ENCODE measurements at regions not wholly inside any gene's neighbourhood (a gene's known extent, or its start where the extent isn't known, plus 50 kb on each side); places are given as distances from the start of the nearest gene placed in this dataset.
"Not testable (repeated sequence)": the region's sequence is repeated elsewhere in the genome, so short reads cannot be mapped to it uniquely, and the experiment has no call there.

GRCh38 chr1:96565546-96565945, 156.0 kb upstream of the PTBP2 start:
- peak; percentile 52 for DNase-seq

GRCh38 chr1:96568639-96569038, 152.9 kb upstream of the PTBP2 start:
- no peak for DNase-seq

GRCh38 chr1:96569288-96569687, 152.3 kb upstream of the PTBP2 start:
- DNase-seq = no peak

GRCh38 chr1:96579636-96580035, 141.9 kb upstream of the PTBP2 start:
- no peak for DNase-seq

- no peak for DNase-seq
Observed at GRCh38 chr1:96580920-96581319, 140.7 kb upstream of the PTBP2 start.

- DNase-seq = no peak
Observed at GRCh38 chr1:96581772-96582171, 139.8 kb upstream of the PTBP2 start.

DNA sequence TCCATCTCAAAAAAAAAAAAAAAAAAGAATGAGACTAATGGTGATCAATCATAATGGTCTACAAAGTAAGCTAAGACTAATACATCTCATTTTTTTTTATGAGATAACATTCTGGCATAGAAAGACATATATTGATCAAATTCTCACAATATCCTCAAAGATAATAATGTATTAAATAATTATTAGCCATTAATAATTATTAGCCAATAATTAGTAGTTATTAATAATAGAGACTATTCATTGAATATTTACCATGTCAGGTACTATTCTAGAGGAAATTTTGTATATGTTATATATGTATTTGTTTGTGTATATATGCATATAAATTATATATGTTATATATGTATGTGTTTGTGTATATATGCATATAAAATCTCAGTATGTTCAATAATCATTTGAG, 137.7 kb upstream of the PTBP2 start:
- DNase-seq = no peak

DNA sequence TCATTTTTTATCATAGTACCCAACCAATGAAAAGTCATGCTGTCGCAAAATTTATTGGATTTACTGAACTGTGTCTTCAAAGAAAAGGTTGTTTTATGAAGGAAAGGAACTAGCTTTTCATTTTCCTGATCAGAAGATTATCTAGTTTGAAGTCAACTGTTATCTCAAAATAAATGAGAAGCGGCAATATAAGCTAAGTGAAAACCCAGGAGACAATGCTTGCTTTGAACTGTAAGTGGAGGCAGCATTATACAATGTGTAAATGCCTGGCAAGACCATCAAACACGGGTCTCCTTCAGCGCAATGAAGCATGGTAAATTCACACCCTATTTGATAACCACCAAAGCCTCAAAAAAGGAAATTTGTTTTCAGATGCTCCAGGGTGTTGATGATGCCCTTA, 134.4 kb upstream of the PTBP2 start:
- no peak for DNase-seq

- DNase-seq = no peak
Observed at GRCh38 chr1:96588416-96588995, 133.1 kb upstream of the PTBP2 start.

- DNase-seq = not testable (repeated sequence)
Observed at GRCh38 chr1:96595530-96595929, 126.1 kb upstream of the PTBP2 start.

- DNase-seq = peak; percentile 64
Observed at GRCh38 chr1:96596226-96596922, 125.2 kb upstream of the PTBP2 start.

GRCh38 chr1:96597218-96597617, 124.4 kb upstream of the PTBP2 start:
- no peak for DNase-seq

DNA sequence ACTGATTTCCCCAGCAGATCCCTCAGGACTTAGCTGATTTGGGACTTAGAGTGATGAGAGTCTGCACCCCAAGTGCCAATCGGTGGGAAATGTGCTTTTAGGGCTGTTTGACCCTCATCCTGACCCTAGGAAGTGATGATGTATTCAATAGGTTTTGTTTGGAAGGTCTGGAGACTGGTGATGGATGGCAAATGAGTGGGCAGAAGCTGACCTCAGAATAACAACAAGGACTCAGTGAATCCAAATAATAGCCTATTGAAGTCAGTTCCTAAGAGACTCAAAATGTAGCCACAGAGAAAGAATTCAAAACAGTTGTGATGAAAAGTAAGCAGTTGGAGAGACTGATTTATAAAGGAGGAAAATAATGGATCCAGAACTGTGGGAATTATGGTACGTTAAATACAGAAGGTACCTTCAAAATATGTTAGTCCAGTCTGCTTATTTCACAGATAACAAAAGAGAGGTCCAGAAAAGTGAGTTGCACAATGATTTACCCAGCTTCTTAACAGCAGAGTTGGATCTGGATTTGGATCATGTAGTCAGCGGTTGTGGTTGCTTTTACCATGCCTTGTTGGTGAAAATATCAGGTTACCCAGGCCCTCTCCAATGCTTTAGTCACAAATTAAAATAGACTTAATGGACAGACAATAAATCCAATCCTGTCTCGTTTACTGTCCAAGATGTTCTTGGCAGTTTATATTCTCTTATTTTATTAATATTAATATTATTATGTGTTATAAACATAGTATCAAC, 123.0 kb upstream of the PTBP2 start:
- DNase-seq = no peak

GRCh38 chr1:96604620-96605019, 117.0 kb upstream of the PTBP2 start:
- not testable (repeated sequence) for DNase-seq

- DNase-seq = not testable (repeated sequence)
Observed at GRCh38 chr1:96617375-96617774, 104.2 kb upstream of the PTBP2 start.

DNA sequence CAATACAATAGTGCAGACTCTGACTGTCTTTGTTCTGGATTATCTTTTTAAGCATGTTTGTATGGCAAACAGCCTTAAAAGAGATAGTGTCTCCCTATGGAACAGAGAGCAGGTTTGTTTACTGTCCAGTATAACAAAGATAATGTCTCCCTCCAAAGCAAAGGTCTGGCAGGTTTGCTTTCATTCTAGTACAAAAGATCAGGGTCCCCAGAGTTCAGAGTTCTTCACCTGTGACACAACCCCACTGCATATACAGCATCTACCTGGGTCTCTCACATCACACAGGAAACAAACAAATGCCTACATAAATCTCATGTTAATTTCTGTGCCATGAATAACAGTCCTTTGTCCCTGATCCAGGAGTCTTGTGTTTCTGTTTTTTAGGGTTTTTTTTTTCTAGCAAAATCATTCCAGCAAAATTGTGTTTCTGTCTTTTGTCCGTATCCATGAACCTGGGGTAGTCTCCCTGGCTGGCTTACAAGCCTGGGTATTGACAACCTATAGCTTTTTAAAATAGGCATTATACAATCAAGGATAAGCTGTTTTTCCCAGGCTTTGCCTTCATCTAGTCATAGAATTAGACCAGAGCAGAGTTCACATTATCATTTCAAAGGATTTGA, 89.4 kb upstream of the PTBP2 start:
- no peak for DNase-seq

GRCh38 chr1:96633695-96634094, 87.9 kb upstream of the PTBP2 start:
- DNase-seq = no peak

GRCh38 chr1:96634883-96635282, 86.7 kb upstream of the PTBP2 start:
- DNase-seq = no peak

DNA sequence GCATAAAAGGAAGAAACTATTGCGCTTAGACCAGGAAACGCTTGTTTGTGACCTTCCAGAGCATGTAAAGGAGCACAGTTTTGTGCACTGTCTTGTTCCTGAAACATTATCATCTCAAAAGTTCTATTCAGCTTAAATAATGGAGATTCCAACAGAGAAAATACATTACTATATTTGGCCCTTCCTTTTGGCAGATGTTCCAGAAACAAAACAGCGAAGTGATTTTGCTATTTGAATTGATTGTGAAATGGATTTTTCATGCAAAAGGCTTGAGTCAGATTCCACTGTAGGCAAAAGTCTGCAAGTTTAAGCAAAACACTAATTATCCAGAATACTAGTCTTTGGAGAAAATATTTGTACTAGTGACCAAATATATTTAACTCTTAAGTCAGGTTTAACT, 80.3 kb upstream of the PTBP2 start:
- DNase-seq = no peak

- no peak for DNase-seq
Observed at GRCh38 chr1:96643519-96643918, 78.1 kb upstream of the PTBP2 start.

GRCh38 chr1:96649301-96649700, 72.3 kb upstream of the PTBP2 start:
- no peak for DNase-seq

GRCh38 chr1:96651517-96651916, 70.1 kb upstream of the PTBP2 start:
- no peak for DNase-seq

- no peak for DNase-seq
Observed at GRCh38 chr1:96660051-96660450, 61.5 kb upstream of the PTBP2 start.

GRCh38 chr1:96660503-96660902, 61.1 kb upstream of the PTBP2 start:
- DNase-seq = no peak
